HEK293 (cell line): ENCODE measurements at regions not wholly inside any gene's neighbourhood (a gene's known extent, or its start where the extent isn't known, plus 50 kb on each side); places are given as distances from the start of the nearest gene placed in this dataset.

ENCODE experiments used
- CTCF ChIA-PET: fragments of 350-600 bp; formaldehyde crosslinking; extraction: SDS; loops from one replicate; lab custom pipeline; 2021; ENCODE audit warnings: antibody characterized with exemption; lab: Yijun Ruan, JAX
- POLR2A ChIA-PET: fragments of 300-600 bp; formaldehyde crosslinking; extraction: SDS; loops from one replicate; lab custom pipeline; 2020; ENCODE audit warnings: antibody characterized with exemption, inconsistent platforms; lab: Yijun Ruan, JAX
- H3K27ac ChIP-seq: fragments of 200-500 bp; sonication (Bioruptor generic); 2 replicates; pipeline ENCODE4 v1.5.1; 2014; ENCODE audit warnings: low read depth, low read length, control low read depth, inconsistent platforms; ENCODE audit errors: extremely low read depth
- H3K36me3 ChIP-seq, 2 experiments: fragments of 200-500 bp in 1 of 2; sonication (Bioruptor generic) in 1 of 2; 1 replicate in 1 of 2; 2 replicates in 1 of 2; pipeline ENCODE4 v1.5.1; 2014 to 2017; ENCODE audit warnings: inconsistent platforms in 2 of 2, low read length in 2 of 2; ENCODE audit not compliant: control insufficient read depth in 2 of 2, insufficient read depth in 1 of 2
- H3K4me1 ChIP-seq: fragments of 200-500 bp; sonication (Bioruptor generic); 2 replicates; pipeline ENCODE4 v1.5.1; 2014; ENCODE audit warnings: mild to moderate bottlenecking, low read length, inconsistent platforms; ENCODE audit not compliant: control insufficient read depth, insufficient read depth
- H3K4me3 ChIP-seq: 2 replicates; pipeline ENCODE4 v1.5.1; 2011; ENCODE audit warnings: low read depth, mild to moderate bottlenecking, control low read depth, low read length, moderate library complexity
- H3K9me3 ChIP-seq: fragments of 200-500 bp; sonication (Bioruptor generic); 2 replicates; pipeline ENCODE4 v1.5.1; 2014; ENCODE audit warnings: low read depth, low read length, inconsistent platforms; ENCODE audit not compliant: control insufficient read depth, insufficient read depth
- CTCF ChIP-seq: fragments of 450-650 bp; formaldehyde crosslinking; IDR thresholded peaks from 2 replicates; pipeline ENCODE4 v1.5.1; 2016; ENCODE audit warnings: missing biosample characterization, missing genetic modification characterization
- ELK4 ChIP-seq: IDR thresholded peaks from 2 replicates; pipeline ENCODE4 v1.6.1; 2011; ENCODE audit warnings: mild to moderate bottlenecking, low read depth, low read length, borderline replicate concordance
- GFI1B ChIP-seq: fragments of 450-650 bp; formaldehyde crosslinking; IDR thresholded peaks from 2 replicates; pipeline ENCODE4 v1.5.1; 2016; ENCODE audit warnings: missing biosample characterization, missing genetic modification characterization
- GLIS1 ChIP-seq: fragments of 450-650 bp; formaldehyde crosslinking; IDR thresholded peaks from 2 replicates; pipeline ENCODE4 v1.5.1; 2016; ENCODE audit warnings: missing biosample characterization, missing genetic modification characterization
- GLIS2 ChIP-seq: fragments of 450-650 bp; formaldehyde crosslinking; IDR thresholded peaks from 2 replicates; pipeline ENCODE4 v1.5.1; 2016; ENCODE audit warnings: missing biosample characterization, missing genetic modification characterization
- KLF7 ChIP-seq: fragments of 450-650 bp; formaldehyde crosslinking; IDR thresholded peaks from 2 replicates; pipeline ENCODE4 v1.5.1; 2016; ENCODE audit warnings: missing biosample characterization, missing genetic modification characterization, borderline replicate concordance
- MYNN ChIP-seq: fragments of 450-650 bp; formaldehyde crosslinking; IDR thresholded peaks from 2 replicates; pipeline ENCODE4 v1.5.1; 2016; ENCODE audit warnings: missing biosample characterization, missing genetic modification characterization, borderline replicate concordance
- OVOL3 ChIP-seq: fragments of 450-650 bp; formaldehyde crosslinking; IDR thresholded peaks from 2 replicates; pipeline ENCODE4 v1.5.1; 2016; ENCODE audit warnings: missing biosample characterization, missing genetic modification characterization
- ZBTB26 ChIP-seq: fragments of 450-650 bp; formaldehyde crosslinking; optimal IDR thresholded peaks from 2 replicates; pipeline ENCODE3; 2016; ENCODE audit warnings: missing biosample characterization, mild to moderate bottlenecking, missing genetic modification characterization
- ZNF202 ChIP-seq: fragments of 450-650 bp; formaldehyde crosslinking; IDR thresholded peaks from 2 replicates; pipeline ENCODE4 v1.5.1; 2016; ENCODE audit warnings: missing biosample characterization, missing genetic modification characterization, borderline replicate concordance
- ZNF398 ChIP-seq: fragments of 450-650 bp; formaldehyde crosslinking; IDR thresholded peaks from 2 replicates; pipeline ENCODE4 v1.5.1; 2017; ENCODE audit warnings: missing biosample characterization, missing genetic modification characterization
- ZNF510 ChIP-seq: fragments of 450-650 bp; formaldehyde crosslinking; IDR thresholded peaks from 2 replicates; pipeline ENCODE4 v1.5.1; 2018; ENCODE audit warnings: mild to moderate bottlenecking, missing genetic modification characterization, missing biosample characterization; ENCODE audit not compliant: insufficient replicate concordance
- ZNF521 ChIP-seq: fragments of 450-650 bp; formaldehyde crosslinking; IDR thresholded peaks from 2 replicates; pipeline ENCODE4 v1.5.1; 2017; ENCODE audit warnings: missing biosample characterization, mild to moderate bottlenecking, missing genetic modification characterization
- ZNF530 ChIP-seq: fragments of 450-650 bp; formaldehyde crosslinking; IDR thresholded peaks from 2 replicates; pipeline ENCODE4 v1.5.1; 2016; ENCODE audit warnings: low read depth, missing biosample characterization, missing genetic modification characterization
- ZNF555 ChIP-seq: fragments of 450-650 bp; formaldehyde crosslinking; conservative IDR thresholded peaks from 2 replicates; pipeline ENCODE4 v1.5.1; 2017; ENCODE audit warnings: missing biosample characterization, mild to moderate bottlenecking, missing genetic modification characterization, inconsistent platforms
- ZNF561 ChIP-seq: fragments of 450-650 bp; IDR thresholded peaks from 2 replicates; pipeline ENCODE4 v1.5.1; 2018; ENCODE audit warnings: missing biosample characterization, missing genetic modification characterization, borderline replicate concordance
- ZNF600 ChIP-seq: fragments of 450-650 bp; formaldehyde crosslinking; IDR thresholded peaks from 2 replicates; pipeline ENCODE4 v1.5.1; 2016; ENCODE audit warnings: missing biosample characterization, missing genetic modification characterization
- ZNF701 ChIP-seq: fragments of 450-650 bp; formaldehyde crosslinking; IDR thresholded peaks from 2 replicates; pipeline ENCODE4 v1.5.1; 2016; ENCODE audit warnings: missing biosample characterization, missing genetic modification characterization
- ZNF830 ChIP-seq: fragments of 450-650 bp; IDR thresholded peaks from 2 replicates; pipeline ENCODE4 v1.5.0; 2018; ENCODE audit warnings: missing biosample characterization, missing genetic modification characterization, low read depth, mild to moderate bottlenecking, moderate library complexity

GRCh38 chr21:36235058-36235582, 78.5 kb downstream of the DOP1B start:
- CTCF ChIA-PET = interaction anchor here (0.6 to 1.4 kb wide), 3 partner anchors 21 to 84 kb away, joined by 3 to 5 read pairs (median 3); no protein-coding TSS in a partner anchor
- H3K36me3 ChIP-seq = peaks cover 3 to 14% of the 10 kb centered on the region in 2 experiments
- no peak overlapping the region for H3K4me3 ChIP-seq
- H3K4me1 ChIP-seq = no peaks in the 10 kb centered on the region
- no peaks in the 10 kb centered on the region for H3K9me3 ChIP-seq
- POLR2A ChIA-PET = interaction anchor here (0.5 to 1.3 kb wide), 3 partner anchors 9 to 85 kb away, joined by 4 to 8 read pairs (median 4); partner anchors contain the start of gene MORC3
- TF ChIP-seq ZBTB26 (tag by site-specific recombination) = no peak
- no peak for TF ChIP-seq ELK4
- TF ChIP-seq ZNF600 (tag by site-specific recombination) = no peak
- TF ChIP-seq ZNF510 (tag by site-specific recombination) = no peak
- TF ChIP-seq CTCF (tag by site-specific recombination) = no peak
- no peak for TF ChIP-seq KLF7 (tag by site-specific recombination)
- no peak for TF ChIP-seq ZNF202 (tag by site-specific recombination)
- TF ChIP-seq ZNF521 (tag by site-specific recombination) = no peak
- no peak for TF ChIP-seq GLIS2
- TF ChIP-seq ZNF530 (tag by site-specific recombination) = no peak
- TF ChIP-seq ZNF555 (tag by site-specific recombination) = no peak
- TF ChIP-seq ZNF561 = no peak
- no peak for TF ChIP-seq ZNF830 (tag by site-specific recombination)
- TF ChIP-seq ZNF701 = no peak
- no peak for TF ChIP-seq GLIS1 (tag by site-specific recombination)
- no peak overlapping the region for H3K27ac ChIP-seq

GRCh38 chr21:36236052-36236730, 79.6 kb downstream of the DOP1B start:
- POLR2A ChIA-PET = no interaction called here
- no peak for TF ChIP-seq OVOL3 (tag by site-specific recombination)
- TF ChIP-seq ZNF398 (tag by site-specific recombination) = no peak
- TF ChIP-seq MYNN (tag by site-specific recombination) = no peak
- no peak for TF ChIP-seq GFI1B (tag by site-specific recombination)

More at GRCh38 chr21:36236052-36236730, 79.6 kb downstream of the DOP1B start:
- no peaks in the 10 kb centered on the region for H3K4me1 ChIP-seq
- peaks cover 3 to 5% of the 10 kb centered on the region in 2 experiments for H3K36me3 ChIP-seq
- H3K4me3 ChIP-seq = no peak overlapping the region
- CTCF ChIA-PET = interaction anchor here (1.1 to 1.4 kb wide), 2 partner anchors 20 to 24 kb away, joined by 3 to 5 read pairs; no protein-coding TSS in a partner anchor
- no peak overlapping the region for H3K27ac ChIP-seq
- no peaks in the 10 kb centered on the region for H3K9me3 ChIP-seq
